ENCODE measurements at regions not wholly inside any gene's neighbourhood (a gene's known extent, or its start where the extent isn't known, plus 50 kb on each side); places are given as distances from the start of the nearest gene placed in this dataset.

- Histone ChIP-seq H3K4me2 (ENCODE audit: low read length) (no peak overlapping the region), H2BK120ac (ENCODE audit: insufficient read depth, low read length, poor library complexity) (no peak overlapping the region), H3K9ac (ENCODE audit: low read length) (no peak overlapping the region), H4K8ac (ENCODE audit: low read depth, low read length) (no peak overlapping the region), H2BK5ac (ENCODE audit: low read depth, low read length, poor library complexity) (no peak overlapping the region), H3K79me2 (ENCODE audit: control insufficient read depth, insufficient read depth, low read length, poor library complexity) (no peaks in the 10 kb centered on the region), H3K23ac (ENCODE audit: low read length) (no peak overlapping the region), H3K14ac (ENCODE audit: low read length) (no peak overlapping the region), H2AFZ (ENCODE audit: insufficient read depth, low read length, poor library complexity) (no peak overlapping the region), H3K27me3 (ENCODE audit: insufficient read depth, low read length) (no peaks in the 10 kb centered on the region), H3K4ac (ENCODE audit: low read depth, low read length) (no peak overlapping the region), H3K18ac (ENCODE audit: low read length) (no peak overlapping the region), H3K79me1 (ENCODE audit: low read length) (no peaks in the 10 kb centered on the region), H3K4me3 (ENCODE audit: low read depth, low read length) (no peak overlapping the region), H3K27ac (ENCODE audit: low read depth, low read length) (no peak overlapping the region), H2BK12ac (ENCODE audit: low read length) (no peak overlapping the region), H3K36me3 (ENCODE audit: control insufficient read depth in 1 of 2, insufficient read depth in 2 of 2, low read length in 2 of 2) (no peaks in the 10 kb centered on the region), H3K9me3 (ENCODE audit: insufficient read depth, low read depth, low read length) (no peaks in the 10 kb centered on the region), H3K4me1 (ENCODE audit: control insufficient read depth in 1 of 2, insufficient read depth in 2 of 2, low read length in 2 of 2) (no peaks in the 10 kb centered on the region), H2AK5ac (ENCODE audit: low read length) (no peak overlapping the region), H4K91ac (ENCODE audit: low read depth, low read length) (no peak overlapping the region), H4K12ac (ENCODE audit: low read depth, low read length) (no peak overlapping the region)
- WGBS (ENCODE audit: extremely low coverage, insufficient coverage, insufficient read length) = no CpG with 5 or more reads among the region's 2 CpGs
- DNase-seq = no peak
Measured at GRCh38 chr4:160299608-160300007, 1196.7 kb downstream of the RAPGEF2 start.

DNA sequence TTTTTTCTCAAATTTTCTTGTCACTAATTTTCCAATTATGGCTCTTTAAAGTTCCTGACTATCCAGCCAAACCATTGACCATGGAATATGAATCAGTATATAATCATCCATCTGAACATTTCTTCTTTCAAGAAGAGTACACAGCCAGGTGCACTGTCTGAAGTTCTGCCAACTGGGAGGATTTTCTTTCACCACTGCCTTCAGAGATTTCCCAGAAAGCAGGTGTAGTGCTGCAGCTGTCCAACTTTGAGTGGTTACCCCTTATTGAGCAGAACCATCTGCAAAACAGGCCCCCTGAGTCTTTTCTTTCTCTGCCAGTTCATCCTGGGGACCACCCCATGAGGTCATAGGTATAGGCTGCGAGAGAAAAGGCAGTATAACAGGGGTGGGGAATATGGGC lies 1213.2 kb downstream of the RAPGEF2 start:
- H2AK5ac ChIP-seq (ENCODE audit: low read length) = no peak overlapping the region
- no peaks in the 10 kb centered on the region for H3K36me3 ChIP-seq (ENCODE audit: control insufficient read depth in 1 of 2, insufficient read depth in 2 of 2, low read length in 2 of 2)
- H2BK120ac ChIP-seq (ENCODE audit: insufficient read depth, low read length, poor library complexity) = no peak overlapping the region
- H2BK5ac ChIP-seq (ENCODE audit: low read depth, low read length, poor library complexity) = no peak overlapping the region
- H3K4me1 ChIP-seq (ENCODE audit: control insufficient read depth in 1 of 2, insufficient read depth in 2 of 2, low read length in 2 of 2) = peaks cover 0 to 7% of the 10 kb centered on the region in 2 experiments
- no peak overlapping the region for H4K12ac ChIP-seq (ENCODE audit: low read depth, low read length)
- no CpG with 5 or more reads among the region's 1 CpG for WGBS (ENCODE audit: extremely low coverage, insufficient coverage, insufficient read length)
- H3K79me1 ChIP-seq (ENCODE audit: low read length) = no peaks in the 10 kb centered on the region
- DNase-seq = no peak
- no peaks in the 10 kb centered on the region for H3K9me3 ChIP-seq (ENCODE audit: insufficient read depth, low read depth, low read length)
- no peak overlapping the region for H2AFZ ChIP-seq (ENCODE audit: insufficient read depth, low read length, poor library complexity)
- no peaks in the 10 kb centered on the region for H3K27me3 ChIP-seq (ENCODE audit: insufficient read depth, low read length)
- no peak overlapping the region for H3K4me3 ChIP-seq (ENCODE audit: low read depth, low read length)
- no peak overlapping the region for H3K18ac ChIP-seq (ENCODE audit: low read length)
- H3K14ac ChIP-seq (ENCODE audit: low read length) = no peak overlapping the region
- no peak overlapping the region for H3K4ac ChIP-seq (ENCODE audit: low read depth, low read length)
- no peak overlapping the region for H3K4me2 ChIP-seq (ENCODE audit: low read length)
- no peak overlapping the region for H4K91ac ChIP-seq (ENCODE audit: low read depth, low read length)
- H3K9ac ChIP-seq (ENCODE audit: low read length) = no peak overlapping the region
- no peak overlapping the region for H4K8ac ChIP-seq (ENCODE audit: low read depth, low read length)
- H3K79me2 ChIP-seq (ENCODE audit: control insufficient read depth, insufficient read depth, low read length, poor library complexity) = no peaks in the 10 kb centered on the region
- no peak overlapping the region for H3K27ac ChIP-seq (ENCODE audit: low read depth, low read length)
- no peak overlapping the region for H2BK12ac ChIP-seq (ENCODE audit: low read length)
- no peak overlapping the region for H3K23ac ChIP-seq (ENCODE audit: low read length)

GRCh38 chr4:160318567-160319220 lies 1215.8 kb downstream of the RAPGEF2 start:
- Histone ChIP-seq H2BK120ac (ENCODE audit: insufficient read depth, low read length, poor library complexity) (no peak overlapping the region), H3K18ac (ENCODE audit: low read length) (no peak overlapping the region), H4K91ac (ENCODE audit: low read depth, low read length) (no peak overlapping the region), H3K79me1 (ENCODE audit: low read length) (no peaks in the 10 kb centered on the region), H3K79me2 (ENCODE audit: control insufficient read depth, insufficient read depth, low read length, poor library complexity) (no peaks in the 10 kb centered on the region), H2BK12ac (ENCODE audit: low read length) (peak overlapping the region; percentile 49), H3K4ac (ENCODE audit: low read depth, low read length) (no peak overlapping the region), H3K36me3 (ENCODE audit: control insufficient read depth in 1 of 2, insufficient read depth in 2 of 2, low read length in 2 of 2) (no peaks in the 10 kb centered on the region), H2BK5ac (ENCODE audit: low read depth, low read length, poor library complexity) (no peak overlapping the region), H3K4me2 (ENCODE audit: low read length) (no peak overlapping the region), H3K4me3 (ENCODE audit: low read depth, low read length) (no peak overlapping the region), H4K12ac (ENCODE audit: low read depth, low read length) (no peak overlapping the region), H2AFZ (ENCODE audit: insufficient read depth, low read length, poor library complexity) (no peak overlapping the region), H3K9ac (ENCODE audit: low read length) (no peak overlapping the region), H3K9me3 (ENCODE audit: insufficient read depth, low read depth, low read length) (no peaks in the 10 kb centered on the region), H3K4me1 (ENCODE audit: control insufficient read depth in 1 of 2, insufficient read depth in 2 of 2, low read length in 2 of 2) (peaks cover 0 to 7% of the 10 kb centered on the region in 2 experiments), H2AK5ac (ENCODE audit: low read length) (no peak overlapping the region), H3K14ac (ENCODE audit: low read length) (no peak overlapping the region), H3K27ac (ENCODE audit: low read depth, low read length) (no peak overlapping the region), H4K8ac (ENCODE audit: low read depth, low read length) (no peak overlapping the region), H3K23ac (ENCODE audit: low read length) (no peak overlapping the region), H3K27me3 (ENCODE audit: insufficient read depth, low read length) (no peaks in the 10 kb centered on the region)
- no CpG with 5 or more reads among the region's 6 CpGs for WGBS (ENCODE audit: extremely low coverage, insufficient coverage, insufficient read length)
- no peak for DNase-seq

- Histone ChIP-seq H3K36me3 (ENCODE audit: control insufficient read depth in 1 of 2, insufficient read depth in 2 of 2, low read length in 2 of 2) (no peaks in the 10 kb centered on the region), H3K79me1 (ENCODE audit: low read length) (no peaks in the 10 kb centered on the region), H3K4me2 (ENCODE audit: low read length) (no peak overlapping the region), H2AK5ac (ENCODE audit: low read length) (no peak overlapping the region), H3K27me3 (ENCODE audit: insufficient read depth, low read length) (no peaks in the 10 kb centered on the region), H3K23ac (ENCODE audit: low read length) (no peak overlapping the region), H4K12ac (ENCODE audit: low read depth, low read length) (no peak overlapping the region), H3K4me3 (ENCODE audit: low read depth, low read length) (no peak overlapping the region), H4K91ac (ENCODE audit: low read depth, low read length) (no peak overlapping the region), H2BK120ac (ENCODE audit: insufficient read depth, low read length, poor library complexity) (no peak overlapping the region), H3K14ac (ENCODE audit: low read length) (no peak overlapping the region), H2BK12ac (ENCODE audit: low read length) (no peak overlapping the region), H3K27ac (ENCODE audit: low read depth, low read length) (no peak overlapping the region), H2AFZ (ENCODE audit: insufficient read depth, low read length, poor library complexity) (no peak overlapping the region), H2BK5ac (ENCODE audit: low read depth, low read length, poor library complexity) (no peak overlapping the region), H4K8ac (ENCODE audit: low read depth, low read length) (no peak overlapping the region), H3K9ac (ENCODE audit: low read length) (no peak overlapping the region), H3K9me3 (ENCODE audit: insufficient read depth, low read depth, low read length) (no peaks in the 10 kb centered on the region), H3K4me1 (ENCODE audit: control insufficient read depth in 1 of 2, insufficient read depth in 2 of 2, low read length in 2 of 2) (peaks cover 0 to 7% of the 10 kb centered on the region in 2 experiments), H3K79me2 (ENCODE audit: control insufficient read depth, insufficient read depth, low read length, poor library complexity) (no peaks in the 10 kb centered on the region), H3K4ac (ENCODE audit: low read depth, low read length) (no peak overlapping the region), H3K18ac (ENCODE audit: low read length) (no peak overlapping the region)
- DNase-seq = peak; percentile 72 to 80
- no CpG with 5 or more reads among the region's 4 CpGs for WGBS (ENCODE audit: extremely low coverage, insufficient coverage, insufficient read length)
Measured at GRCh38 chr4:160319221-160319867, 1216.5 kb downstream of the RAPGEF2 start.
